ENCODE measurements at regions not wholly inside any gene's neighbourhood (a gene's known extent, or its start where the extent isn't known, plus 50 kb on each side); places are given as distances from the start of the nearest gene placed in this dataset.

GRCh38 chr1:83769072-83769471, 229.9 kb downstream of the TTLL7 start:
- peak overlapping the region; percentile 60; the same call in 1 of the 2 replicates for H2AFZ ChIP-seq (ENCODE audit: low read length)
- peaks cover 45% of the 10 kb centered on the region for H3K4me1 ChIP-seq (ENCODE audit: low read length)
- no peaks in the 10 kb centered on the region for H3K9me3 ChIP-seq (ENCODE audit: low read length)
- no peaks in the 10 kb centered on the region for H3K27me3 ChIP-seq (ENCODE audit: low read length)
- DNase-seq: no peak
- H3K79me2 ChIP-seq (ENCODE audit: low read length): no peaks in the 10 kb centered on the region
- H3K4me3 ChIP-seq (ENCODE audit: low read length): peak overlapping the region; percentile 8; the same call in 1 of the 2 replicates
- H3K9ac ChIP-seq (ENCODE audit: low read length): no peak overlapping the region
- H3K4me2 ChIP-seq (ENCODE audit: low read depth, low read length, poor library complexity, severe bottlenecking): peak overlapping the region; percentile 27
- no peaks in the 10 kb centered on the region for H4K20me1 ChIP-seq (ENCODE audit: insufficient read depth, low read depth, low read length)
- no peaks in the 10 kb centered on the region for H3K36me3 ChIP-seq (ENCODE audit: insufficient read depth, low read length)
- no peaks in the 10 kb centered on the region for H3K9me2 ChIP-seq (replicated peaks; ENCODE audit: insufficient read depth, low read length)
- H3K27ac ChIP-seq (ENCODE audit: low read length): no peak overlapping the region

- Histone ChIP-seq H3K4me1 (ENCODE audit: low read length) (peaks cover 73% of the 10 kb centered on the region), H3K4me2 (ENCODE audit: low read depth, low read length, poor library complexity, severe bottlenecking) (peak overlapping the region; percentile 10), H2AFZ (ENCODE audit: low read length) (peak overlapping the region; percentile 85)
Measured at GRCh38 chr1:83766241-83766691, 232.7 kb downstream of the TTLL7 start.

GRCh38 chr1:83765125-83765524, 233.8 kb downstream of the TTLL7 start:
- H3K4me1 ChIP-seq (ENCODE audit: low read length): peaks cover 80% of the 10 kb centered on the region

More at GRCh38 chr1:83766241-83766691, 232.7 kb downstream of the TTLL7 start:
- H3K9ac ChIP-seq (ENCODE audit: low read length): no peak overlapping the region
- H3K9me3 ChIP-seq (ENCODE audit: low read length): no peaks in the 10 kb centered on the region
- H3K4me3 ChIP-seq (ENCODE audit: low read length): no peak overlapping the region
- H3K9me2 ChIP-seq (replicated peaks; ENCODE audit: insufficient read depth, low read length): no peaks in the 10 kb centered on the region
- H3K27ac ChIP-seq (ENCODE audit: low read length): 0 out of 2 replicates have a peak overlapping the region, but pooled peaks have one; percentile 3
- H3K36me3 ChIP-seq (ENCODE audit: insufficient read depth, low read length): no peaks in the 10 kb centered on the region
- no peaks in the 10 kb centered on the region for H4K20me1 ChIP-seq (ENCODE audit: insufficient read depth, low read depth, low read length)
- no peaks in the 10 kb centered on the region for H3K27me3 ChIP-seq (ENCODE audit: low read length)
- DNase-seq: no peak
- H3K79me2 ChIP-seq (ENCODE audit: low read length): no peaks in the 10 kb centered on the region

GRCh38 chr1:83764209-83764608, 234.7 kb downstream of the TTLL7 start:
- DNase-seq: peak; percentile 73
- Histone ChIP-seq H3K9me3 (ENCODE audit: low read length) (no peaks in the 10 kb centered on the region), H3K4me3 (ENCODE audit: low read length) (peak overlapping the region; percentile 54), H4K20me1 (ENCODE audit: insufficient read depth, low read depth, low read length) (no peaks in the 10 kb centered on the region), H3K27me3 (ENCODE audit: low read length) (no peaks in the 10 kb centered on the region), H3K4me1 (ENCODE audit: low read length) (peaks cover 80% of the 10 kb centered on the region), H3K27ac (ENCODE audit: low read length) (peak overlapping the region; percentile 97), H2AFZ (ENCODE audit: low read length) (peak overlapping the region; percentile 32; the same call in 1 of the 2 replicates), H3K36me3 (ENCODE audit: insufficient read depth, low read length) (no peaks in the 10 kb centered on the region), H3K9me2 (replicated peaks; ENCODE audit: insufficient read depth, low read length) (no peaks in the 10 kb centered on the region), H3K9ac (ENCODE audit: low read length) (peak overlapping the region; percentile 73), H3K79me2 (ENCODE audit: low read length) (no peaks in the 10 kb centered on the region), H3K4me2 (ENCODE audit: low read depth, low read length, poor library complexity, severe bottlenecking) (peak overlapping the region; percentile 85)

More at GRCh38 chr1:83765125-83765524, 233.8 kb downstream of the TTLL7 start:
- H3K9me2 ChIP-seq (replicated peaks; ENCODE audit: insufficient read depth, low read length): no peaks in the 10 kb centered on the region
- H3K36me3 ChIP-seq (ENCODE audit: insufficient read depth, low read length): no peaks in the 10 kb centered on the region
- H2AFZ ChIP-seq (ENCODE audit: low read length): peak overlapping the region; percentile 32
- peak overlapping the region; percentile 85 for H3K4me2 ChIP-seq (ENCODE audit: low read depth, low read length, poor library complexity, severe bottlenecking)
- H4K20me1 ChIP-seq (ENCODE audit: insufficient read depth, low read depth, low read length): no peaks in the 10 kb centered on the region
- peak overlapping the region; percentile 54; the same call in 1 of the 2 replicates for H3K4me3 ChIP-seq (ENCODE audit: low read length)
- no peaks in the 10 kb centered on the region for H3K79me2 ChIP-seq (ENCODE audit: low read length)
- no peaks in the 10 kb centered on the region for H3K9me3 ChIP-seq (ENCODE audit: low read length)
- peak; percentile 43 for DNase-seq
- H3K27ac ChIP-seq (ENCODE audit: low read length): peak overlapping the region; percentile 97
- no peaks in the 10 kb centered on the region for H3K27me3 ChIP-seq (ENCODE audit: low read length)
- H3K9ac ChIP-seq (ENCODE audit: low read length): peak overlapping the region; percentile 73

- Histone ChIP-seq H4K20me1 (ENCODE audit: insufficient read depth, low read depth, low read length) (no peaks in the 10 kb centered on the region), H3K4me2 (ENCODE audit: low read depth, low read length, poor library complexity, severe bottlenecking) (peak overlapping the region; percentile 85), H3K9ac (ENCODE audit: low read length) (peak overlapping the region; percentile 73), H3K4me3 (ENCODE audit: low read length) (peak overlapping the region; percentile 54), H2AFZ (ENCODE audit: low read length) (peak overlapping the region; percentile 38), H3K9me2 (replicated peaks; ENCODE audit: insufficient read depth, low read length) (no peaks in the 10 kb centered on the region), H3K27ac (ENCODE audit: low read length) (peak overlapping the region; percentile 97), H3K79me2 (ENCODE audit: low read length) (no peaks in the 10 kb centered on the region), H3K27me3 (ENCODE audit: low read length) (no peaks in the 10 kb centered on the region), H3K4me1 (ENCODE audit: low read length) (peaks cover 80% of the 10 kb centered on the region), H3K9me3 (ENCODE audit: low read length) (no peaks in the 10 kb centered on the region), H3K36me3 (ENCODE audit: insufficient read depth, low read length) (no peaks in the 10 kb centered on the region)
- DNase-seq: peak; percentile 84
Measured at GRCh38 chr1:83763361-83764095, 235.4 kb downstream of the TTLL7 start.

- Histone ChIP-seq H3K4me1 (ENCODE audit: low read length) (peaks cover 80% of the 10 kb centered on the region), H4K20me1 (ENCODE audit: insufficient read depth, low read depth, low read length) (no peaks in the 10 kb centered on the region), H3K4me3 (ENCODE audit: low read length) (peak overlapping the region; percentile 55), H3K79me2 (ENCODE audit: low read length) (no peaks in the 10 kb centered on the region), H3K9me2 (replicated peaks; ENCODE audit: insufficient read depth, low read length) (no peaks in the 10 kb centered on the region), H3K4me2 (ENCODE audit: low read depth, low read length, poor library complexity, severe bottlenecking) (peak overlapping the region; percentile 85), H3K36me3 (ENCODE audit: insufficient read depth, low read length) (no peaks in the 10 kb centered on the region), H3K9ac (ENCODE audit: low read length) (peak overlapping the region; percentile 73), H2AFZ (ENCODE audit: low read length) (peak overlapping the region; percentile 72), H3K27me3 (ENCODE audit: low read length) (no peaks in the 10 kb centered on the region), H3K27ac (ENCODE audit: low read length) (peak overlapping the region; percentile 97), H3K9me3 (ENCODE audit: low read length) (no peaks in the 10 kb centered on the region)
- peak; percentile 40 for DNase-seq
Measured at GRCh38 chr1:83762416-83762815, 236.5 kb downstream of the TTLL7 start.

GRCh38 chr1:83762039-83762365, 236.9 kb downstream of the TTLL7 start:
- Histone ChIP-seq H4K20me1 (ENCODE audit: insufficient read depth, low read depth, low read length) (no peaks in the 10 kb centered on the region), H3K27ac (ENCODE audit: low read length) (peak overlapping the region; percentile 97), H3K9me2 (replicated peaks; ENCODE audit: insufficient read depth, low read length) (no peaks in the 10 kb centered on the region), H3K79me2 (ENCODE audit: low read length) (no peaks in the 10 kb centered on the region), H3K9me3 (ENCODE audit: low read length) (no peaks in the 10 kb centered on the region), H3K9ac (ENCODE audit: low read length) (peak overlapping the region; percentile 73), H3K4me2 (ENCODE audit: low read depth, low read length, poor library complexity, severe bottlenecking) (peak overlapping the region; percentile 85), H3K36me3 (ENCODE audit: insufficient read depth, low read length) (no peaks in the 10 kb centered on the region), H3K4me1 (ENCODE audit: low read length) (peaks cover 80% of the 10 kb centered on the region), H3K4me3 (ENCODE audit: low read length) (peak overlapping the region; percentile 55), H3K27me3 (ENCODE audit: low read length) (no peaks in the 10 kb centered on the region), H2AFZ (ENCODE audit: low read length) (peak overlapping the region; percentile 72)
- peak; percentile 74 for DNase-seq

GRCh38 chr1:83761167-83762038, 237.5 kb downstream of the TTLL7 start:
- H3K79me2 ChIP-seq (ENCODE audit: low read length): no peaks in the 10 kb centered on the region
- peaks cover 77% of the 10 kb centered on the region for H3K4me1 ChIP-seq (ENCODE audit: low read length)
- no peaks in the 10 kb centered on the region for H3K27me3 ChIP-seq (ENCODE audit: low read length)
- H4K20me1 ChIP-seq (ENCODE audit: insufficient read depth, low read depth, low read length): no peaks in the 10 kb centered on the region
- H3K4me2 ChIP-seq (ENCODE audit: low read depth, low read length, poor library complexity, severe bottlenecking): peak overlapping the region; percentile 85
- no peaks in the 10 kb centered on the region for H3K36me3 ChIP-seq (ENCODE audit: insufficient read depth, low read length)
- H3K9me3 ChIP-seq (ENCODE audit: low read length): no peaks in the 10 kb centered on the region
- H3K9me2 ChIP-seq (replicated peaks; ENCODE audit: insufficient read depth, low read length): no peaks in the 10 kb centered on the region
- peak overlapping the region; percentile 73 for H3K9ac ChIP-seq (ENCODE audit: low read length)
- peak overlapping the region; percentile 72; the same call in 1 of the 2 replicates for H2AFZ ChIP-seq (ENCODE audit: low read length)
- H3K4me3 ChIP-seq (ENCODE audit: low read length): peak overlapping the region; percentile 55
- peak overlapping the region; percentile 97 for H3K27ac ChIP-seq (ENCODE audit: low read length)
- peak; percentile 98 for DNase-seq
